ENCODE measurements at regions not wholly inside any gene's neighbourhood (a gene's known extent, or its start where the extent isn't known, plus 50 kb on each side); places are given as distances from the start of the nearest gene placed in this dataset.

- TF ChIP-seq CTCF (IDR thresholded peaks at IDR 0.05) (no peak), SIN3A (IDR thresholded peaks at IDR 0.05; ENCODE audit: borderline replicate concordance, insufficient read depth, low read depth, low read length) (no peak), REST (IDR thresholded peaks at IDR 0.05; ENCODE audit: insufficient read depth in 1 of 2, low read depth in 2 of 2, low read length in 1 of 2) (no peak), TCF7L2 (IDR thresholded peaks at IDR 0.05; ENCODE audit: low read depth, low read length) (no peak), POLR2AphosphoS5 (IDR thresholded peaks at IDR 0.05; ENCODE audit: low read depth, low read length) (no peak)
Observed at GRCh38 chr1:87929906-87930305, 601.2 kb downstream of the LMO4 start.

All from Panc1 (cell line).